ENCODE measurements at regions not wholly inside any gene's neighbourhood (a gene's known extent, or its start where the extent isn't known, plus 50 kb on each side); places are given as distances from the start of the nearest gene placed in this dataset.

DNA sequence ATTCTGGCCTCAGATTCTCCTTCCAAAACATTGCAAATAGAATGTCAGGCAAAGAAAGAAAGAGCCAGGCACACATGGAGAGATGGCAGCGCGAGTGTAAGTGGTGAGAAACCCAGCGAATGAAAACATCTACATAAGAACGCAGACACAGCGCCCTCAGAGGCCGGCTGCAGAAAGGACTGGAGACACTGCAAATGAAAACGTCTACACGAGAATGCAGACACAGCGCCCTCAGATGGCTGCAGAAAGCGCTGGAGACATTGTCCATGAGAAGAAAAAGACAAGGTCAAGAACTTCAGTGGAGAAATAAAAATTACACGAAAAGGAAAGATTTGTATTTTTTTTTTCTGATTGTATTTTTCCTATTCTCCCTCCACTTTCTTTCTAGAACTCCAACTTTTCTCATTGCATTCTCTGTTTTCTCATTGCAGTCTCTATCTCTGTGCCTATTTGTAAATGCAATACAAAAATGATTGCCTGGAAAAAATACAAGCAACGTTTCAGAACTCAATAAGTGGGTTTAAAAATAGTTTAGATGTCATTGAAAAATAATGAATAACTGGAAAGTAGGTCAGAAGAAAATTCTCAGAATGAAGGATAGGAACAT, 117.9 kb upstream of the LPCAT1 start:
- TF ChIP-seq TCF7L2 (IDR thresholded peaks at IDR 0.05; ENCODE audit: low read depth, low read length) (no peak), SIN3A (IDR thresholded peaks at IDR 0.05; ENCODE audit: borderline replicate concordance, insufficient read depth, low read depth, low read length) (no peak), REST (IDR thresholded peaks at IDR 0.05; ENCODE audit: insufficient read depth in 1 of 2, low read depth in 2 of 2, low read length in 1 of 2) (no peak), CTCF (IDR thresholded peaks at IDR 0.05) (peak; percentile 99)

All from Panc1 (cell line).